Activated CD8-positive, alpha-beta memory T cell treated with anti-CD3 and anti-CD28 coated beads for 36 hours (primary cell): ENCODE measurements at regions not wholly inside any gene's neighbourhood (a gene's known extent, or its start where the extent isn't known, plus 50 kb on each side); places are given as distances from the start of the nearest gene placed in this dataset.

Experiments used
- CTCF ChIA-PET: fragments of 350-600 bp; sonication (Branson Sonifier 250); formaldehyde crosslinking; loops from one replicate; lab custom pipeline; 2021; ENCODE audit warnings: antibody characterized with exemption; lab: Charles Lee
- POLR2A ChIA-PET: fragments of 350-600 bp; sonication (Branson Sonifier 250); formaldehyde crosslinking; loops from one replicate; lab custom pipeline; 2021; ENCODE audit warnings: antibody characterized with exemption; lab: Charles Lee

DNA sequence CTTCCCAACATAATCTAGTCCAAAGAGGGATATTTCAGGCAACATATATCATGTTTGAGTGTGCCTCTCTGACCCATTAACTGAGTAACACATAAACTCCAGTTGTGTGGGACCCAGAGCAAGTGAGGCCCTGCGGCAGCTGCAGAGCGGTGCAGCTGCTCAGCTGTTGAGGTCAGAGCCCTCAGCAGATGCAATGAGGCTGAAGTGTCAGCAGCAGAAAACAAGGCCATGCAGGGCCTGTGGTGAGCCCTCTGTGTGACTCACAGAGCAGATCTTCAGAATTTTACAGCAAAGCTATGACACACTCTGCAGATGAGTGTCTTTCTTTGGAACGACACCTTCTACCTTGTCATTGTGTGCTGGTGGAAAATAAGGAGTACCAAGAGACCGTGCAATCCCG, 168.5 kb downstream of the CBLN2 start:
- ChIA-PET POLR2A (no interaction called here), CTCF (no interaction called here)

DNA sequence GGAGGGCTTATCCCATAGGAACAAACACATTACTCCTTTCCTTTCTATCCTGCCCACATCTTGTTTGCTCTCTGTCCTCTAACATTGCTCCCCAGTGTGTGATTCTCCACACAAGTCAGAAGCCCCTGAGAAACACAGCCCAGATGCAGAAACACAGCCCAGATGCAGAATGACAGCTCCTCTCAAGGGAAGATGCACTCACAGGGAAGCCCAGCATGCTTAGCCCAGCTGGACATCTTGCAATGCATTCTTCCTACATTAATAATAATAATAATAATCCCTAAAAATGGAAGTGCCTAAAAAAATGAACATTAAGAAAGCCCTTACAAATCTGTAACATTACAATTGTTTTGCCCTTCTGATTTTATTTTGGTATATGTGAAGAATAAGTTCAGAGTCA, 172.1 kb downstream of the CBLN2 start:
- ChIA-PET POLR2A (no interaction called here), CTCF (no interaction called here)

- ChIA-PET POLR2A (no interaction called here), CTCF (no interaction called here)
Measured at GRCh38 chr18:72368308-72368707, 175.8 kb downstream of the CBLN2 start.

- POLR2A ChIA-PET = no interaction called here
- CTCF ChIA-PET = no interaction called here
Measured at GRCh38 chr18:72360634-72361033, 183.5 kb downstream of the CBLN2 start.

DNA sequence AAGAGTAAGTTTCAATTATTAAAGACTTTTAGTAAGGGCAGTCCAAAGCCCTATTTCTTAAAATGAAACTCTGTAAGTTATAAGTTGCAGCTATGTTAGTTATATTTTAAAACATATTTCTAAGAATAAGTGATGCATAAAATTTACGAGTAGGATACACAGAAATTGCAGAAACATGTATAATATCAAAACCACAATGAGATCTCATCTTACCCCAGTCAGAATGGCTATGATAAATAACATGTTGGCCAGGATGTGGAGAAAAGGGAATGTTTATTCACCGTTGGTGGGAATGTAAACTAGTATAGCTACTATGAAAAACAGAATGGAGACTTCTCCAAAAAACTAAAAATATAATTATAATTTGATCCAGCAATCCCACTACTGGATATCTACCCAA, 201.2 kb downstream of the CBLN2 start:
- POLR2A ChIA-PET = no interaction called here
- CTCF ChIA-PET = no interaction called here

- CTCF ChIA-PET = no interaction called here
Measured at GRCh38 chr18:72339976-72340375, 204.2 kb downstream of the CBLN2 start.

DNA sequence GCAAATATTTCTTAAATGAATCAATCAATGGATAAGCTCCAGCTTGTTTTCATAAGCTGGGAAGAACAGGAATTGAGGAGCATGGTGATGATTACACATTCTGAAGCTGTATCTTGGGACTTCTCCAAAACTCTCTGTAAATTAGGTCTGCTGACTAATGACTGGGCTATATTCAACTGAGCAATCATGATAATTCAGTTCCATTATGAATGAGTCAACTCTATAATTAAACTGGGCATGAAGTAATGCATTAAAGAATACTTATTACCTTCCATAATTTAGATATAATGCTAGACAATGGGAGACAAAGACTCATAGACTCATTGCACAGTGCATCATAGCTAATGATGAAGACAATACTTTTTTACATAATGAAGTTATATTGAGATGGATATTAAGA, 207.4 kb downstream of the CBLN2 start:
- POLR2A ChIA-PET = no interaction called here
- CTCF ChIA-PET = no interaction called here

More at GRCh38 chr18:72339976-72340375, 204.2 kb downstream of the CBLN2 start:
- POLR2A ChIA-PET = no interaction called here

DNA sequence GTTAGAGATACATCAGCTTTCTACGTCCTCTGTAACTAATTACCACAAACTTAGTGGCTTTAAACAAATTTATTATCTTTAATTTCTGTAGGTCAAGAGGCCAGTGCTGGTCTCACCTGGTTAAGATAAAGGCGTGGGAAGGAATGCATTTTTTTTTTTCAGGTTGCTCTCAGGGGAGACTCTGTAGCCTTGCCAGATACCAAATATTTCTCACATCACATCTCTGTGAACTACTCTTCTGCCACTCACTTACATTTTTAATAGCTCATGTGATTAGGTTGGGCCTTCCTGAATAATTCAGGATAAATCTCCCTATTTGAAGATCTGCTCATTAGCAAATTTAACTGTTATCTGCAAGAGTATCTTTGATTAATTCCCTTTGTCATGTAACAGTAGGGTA, 214.6 kb downstream of the CBLN2 start:
- ChIA-PET POLR2A (no interaction called here), CTCF (no interaction called here)

GRCh38 chr18:72325307-72325706, 218.8 kb downstream of the CBLN2 start:
- ChIA-PET POLR2A (no interaction called here), CTCF (no interaction called here)

DNA sequence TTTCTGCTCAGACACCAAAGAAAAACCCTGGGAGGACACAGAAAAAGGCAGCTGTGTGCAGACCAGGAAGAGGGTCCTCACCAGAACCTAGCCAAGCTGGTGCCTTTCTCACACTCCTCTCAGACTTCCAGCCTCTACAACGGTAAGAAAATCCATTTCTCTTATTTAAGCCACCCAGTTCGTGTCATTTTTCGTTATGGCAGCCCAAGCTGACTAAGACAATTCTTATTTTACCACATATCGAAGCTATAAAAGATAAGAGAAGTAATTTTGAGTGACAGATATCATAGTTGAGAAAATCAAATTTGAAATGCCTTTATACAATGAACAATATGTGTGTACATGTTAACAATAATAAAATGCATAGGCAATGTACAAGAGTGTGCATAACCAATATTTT, 219.5 kb downstream of the CBLN2 start:
- POLR2A ChIA-PET = no interaction called here
- CTCF ChIA-PET = no interaction called here

DNA sequence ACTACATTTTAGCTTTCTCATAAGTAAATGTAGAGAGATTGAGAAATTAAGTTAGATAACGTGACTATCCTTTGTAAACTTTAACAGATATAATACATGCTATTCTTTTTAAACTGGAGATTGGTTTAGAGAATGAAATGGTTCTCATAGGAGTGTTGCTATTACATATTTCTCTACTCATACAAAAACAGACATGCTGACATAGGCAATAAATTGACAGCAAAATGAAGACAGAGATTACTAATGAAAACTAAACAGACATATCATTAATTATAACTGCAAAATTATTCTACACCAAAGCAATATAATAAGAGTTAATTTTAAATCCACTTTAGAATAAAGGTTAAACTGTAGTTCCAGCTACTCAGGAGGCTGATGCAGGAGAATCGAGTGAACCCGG, 227.6 kb downstream of the CBLN2 start:
- ChIA-PET POLR2A (no interaction called here), CTCF (no interaction called here)

DNA sequence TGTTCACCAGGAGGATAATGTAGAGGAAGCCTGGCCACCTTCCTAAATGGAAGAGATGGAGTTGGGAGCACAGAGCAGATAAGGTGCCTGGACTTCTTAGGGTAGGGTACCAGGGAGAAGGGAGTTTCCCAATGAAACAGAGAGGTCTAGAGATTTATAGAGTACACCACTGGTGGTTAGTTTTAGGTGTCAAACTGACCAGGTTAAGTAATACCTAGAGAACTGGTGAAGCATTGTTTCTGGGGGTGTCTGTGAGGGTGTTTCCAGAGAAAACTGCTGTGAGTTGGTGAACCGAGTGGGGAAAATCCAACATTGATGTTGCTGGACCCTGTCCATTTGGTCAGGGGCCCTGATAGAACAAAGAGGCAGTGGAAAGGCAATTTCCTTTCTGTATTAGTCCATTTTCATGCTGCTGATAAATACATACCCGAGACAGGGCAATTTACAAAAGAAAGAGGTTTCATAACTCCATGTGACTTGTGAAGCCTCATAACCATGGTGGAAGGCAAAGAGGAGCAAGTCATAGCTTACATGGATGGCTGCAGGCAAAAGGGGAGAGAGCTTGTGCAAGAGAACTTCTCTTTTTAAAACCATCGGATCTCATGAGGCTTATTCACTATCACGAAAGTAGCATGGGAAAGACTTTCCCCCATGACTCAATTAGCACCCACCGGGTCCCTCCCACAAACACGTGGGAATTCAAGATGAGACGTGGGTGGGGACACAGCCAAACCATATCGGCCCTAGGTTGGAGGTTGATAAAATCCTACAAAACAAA, 260.8 kb downstream of the CBLN2 start:
- ChIA-PET CTCF (no interaction called here), POLR2A (no interaction called here)

DNA sequence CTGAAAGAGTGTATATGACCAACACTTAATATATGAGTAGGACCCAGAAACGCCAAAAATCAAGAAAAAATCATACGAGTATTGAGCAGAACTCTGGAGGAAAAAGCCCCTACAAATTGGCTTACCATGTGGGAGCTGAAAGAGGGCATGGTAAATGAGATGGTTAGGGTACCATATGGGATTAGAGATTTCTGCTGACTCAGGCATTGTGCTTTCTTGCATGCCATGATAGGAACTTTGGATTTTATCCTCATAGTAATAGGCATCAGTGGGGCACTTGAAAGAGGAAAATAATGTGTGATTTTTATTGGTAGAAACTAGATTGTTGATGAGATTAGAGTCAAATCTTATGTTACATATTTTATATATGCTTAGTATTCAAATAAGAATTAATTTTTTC, 271.1 kb downstream of the CBLN2 start:
- CTCF ChIA-PET = no interaction called here
- POLR2A ChIA-PET = no interaction called here

- POLR2A ChIA-PET = no interaction called here
- CTCF ChIA-PET = no interaction called here
Measured at GRCh38 chr18:72261590-72261989, 282.6 kb downstream of the CBLN2 start.

- ChIA-PET POLR2A (no interaction called here), CTCF (no interaction called here)
Measured at GRCh38 chr18:72246076-72246475, 298.1 kb downstream of the CBLN2 start.

DNA sequence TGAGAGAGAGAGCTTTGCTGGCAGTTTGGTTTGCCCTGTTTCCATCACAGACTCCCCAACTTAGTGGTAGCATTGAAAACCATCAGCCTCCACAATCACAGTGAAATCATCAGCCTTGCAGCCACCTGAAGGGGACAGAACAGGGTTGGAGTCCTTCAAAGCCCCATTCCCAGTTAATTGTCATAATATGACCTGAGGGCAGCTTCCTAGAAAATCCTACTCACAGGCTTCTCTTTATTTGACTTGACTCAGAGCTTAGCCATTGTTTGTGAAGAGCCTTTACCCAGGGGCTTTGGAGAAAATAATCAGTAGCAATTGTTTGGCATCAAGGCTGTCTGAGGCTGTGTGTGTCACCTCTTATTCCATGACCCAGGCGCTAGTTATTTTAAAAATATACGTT, 308.7 kb downstream of the CBLN2 start:
- ChIA-PET CTCF (no interaction called here), POLR2A (no interaction called here)

GRCh38 chr18:72233106-72233505, 311.0 kb downstream of the CBLN2 start:
- POLR2A ChIA-PET = interaction anchor here (0.6 kb wide), 1 partner anchor 19 kb away, joined by 4 read pairs; no protein-coding TSS in a partner anchor

DNA sequence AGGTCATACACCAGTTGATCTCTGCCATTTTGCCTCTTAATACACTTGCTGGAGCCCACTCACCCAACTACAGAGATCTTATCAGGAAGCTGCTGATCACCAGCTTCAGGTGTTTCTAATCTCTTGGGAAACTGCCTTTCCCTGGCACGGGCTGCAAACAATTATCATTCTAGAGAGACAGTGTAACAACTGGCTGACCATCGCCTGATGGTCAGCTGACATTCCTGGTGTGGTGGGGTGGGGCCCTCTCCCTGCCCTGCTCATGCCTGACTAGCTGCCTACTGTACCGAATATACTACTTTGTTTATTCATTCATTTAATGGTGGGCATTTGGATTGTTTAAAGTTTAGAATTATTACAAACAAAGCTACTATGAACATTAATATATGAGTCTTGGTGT, 311.5 kb downstream of the CBLN2 start:
- POLR2A ChIA-PET = interaction anchor here (0.6 kb wide), 1 partner anchor 19 kb away, joined by 4 read pairs; no protein-coding TSS in a partner anchor
- CTCF ChIA-PET = no interaction called here

More at GRCh38 chr18:72233106-72233505, 311.0 kb downstream of the CBLN2 start:
- CTCF ChIA-PET = no interaction called here

DNA sequence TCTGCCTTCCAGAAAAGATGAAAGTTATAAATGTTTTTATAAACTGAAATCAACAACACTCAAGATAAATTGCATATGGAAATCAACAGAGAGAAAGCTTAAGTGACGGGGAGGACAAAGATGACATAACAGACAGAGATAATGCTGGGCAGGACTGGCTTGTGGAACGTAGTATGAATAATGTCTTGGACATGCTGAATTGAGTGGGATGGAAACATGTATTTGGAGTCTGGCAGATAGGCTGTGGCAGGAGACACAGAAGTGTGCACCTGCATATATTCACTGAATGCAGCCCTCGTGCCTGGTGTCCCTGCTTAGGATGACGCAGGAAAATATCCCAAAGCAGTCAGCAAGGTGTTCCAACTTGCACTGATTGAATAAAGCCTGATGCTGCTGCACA, 318.2 kb downstream of the CBLN2 start:
- ChIA-PET CTCF (no interaction called here), POLR2A (no interaction called here)

GRCh38 chr18:72223733-72224132, 320.4 kb downstream of the CBLN2 start:
- CTCF ChIA-PET = no interaction called here

DNA sequence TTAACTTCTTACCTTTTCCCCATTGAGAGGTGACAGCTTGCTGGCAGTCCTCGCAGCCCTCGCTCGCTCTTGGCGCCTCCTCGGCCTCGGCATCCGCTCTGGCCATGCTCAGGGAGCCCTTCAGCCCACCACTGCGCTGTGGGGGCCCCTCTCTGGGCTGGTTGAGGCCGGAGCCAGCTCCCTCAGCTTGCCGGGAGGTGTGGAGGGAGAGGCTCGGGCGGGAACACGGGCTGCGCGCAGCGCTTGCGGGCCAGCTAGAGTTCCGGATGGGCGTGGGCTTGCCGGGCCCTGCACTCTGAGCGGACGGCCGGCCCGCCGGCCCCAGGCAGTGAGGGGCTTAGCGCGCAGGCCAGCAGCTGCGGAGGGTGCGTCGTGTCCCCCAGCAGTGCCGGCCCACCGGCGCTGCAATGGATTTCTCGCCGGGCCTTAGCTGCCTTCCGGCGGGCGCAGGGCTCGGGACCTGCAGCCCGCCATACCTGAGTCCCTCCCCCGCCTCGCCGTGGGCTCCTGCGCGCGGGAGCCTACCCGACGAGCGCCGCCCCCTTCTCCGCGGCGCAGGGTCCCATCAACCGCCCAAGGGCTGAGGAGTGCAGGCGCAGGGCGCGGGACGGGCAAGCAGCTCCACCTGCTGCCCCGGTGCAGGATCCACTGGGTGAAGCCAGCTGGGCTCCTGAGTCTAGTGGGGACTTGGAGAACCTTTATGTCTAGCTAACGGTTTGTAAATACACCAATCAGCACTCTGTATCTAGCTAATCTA, 335.0 kb downstream of the CBLN2 start:
- CTCF ChIA-PET = no interaction called here
- POLR2A ChIA-PET = no interaction called here

More at GRCh38 chr18:72223733-72224132, 320.4 kb downstream of the CBLN2 start:
- POLR2A ChIA-PET = no interaction called here
